H1 (cell line): ENCODE measurements at regions not wholly inside any gene's neighbourhood (a gene's known extent, or its start where the extent isn't known, plus 50 kb on each side); places are given as distances from the start of the nearest gene placed in this dataset.
A peak's percentile ranks its signal among the peaks of the same experiment; 100 is the strongest.

Experiments used
- CTCF ChIA-PET: fragments of 300-600 bp; sonication (Branson Sonifier 250); formaldehyde crosslinking; loops from one replicate; lab custom pipeline; 2021; ENCODE audit not compliant: partially characterized antibody; lab: Charles Lee
- POLR2A ChIA-PET: fragments of 300-600 bp; sonication (Branson Sonifier 250); formaldehyde crosslinking; loops from one replicate; lab custom pipeline; 2021; ENCODE audit warnings: inconsistent platforms; ENCODE audit not compliant: partially characterized antibody; lab: Charles Lee
- DNase-seq, 2 experiments: peaks; one replicate each; pipeline versions ENCODE4 v3.0.0 to v3.0.0-alpha.2; 2010 to 2022; ENCODE audit warnings: low spot score in 2 of 2, low read depth in 1 of 2, mixed read lengths in 1 of 2
- FAIRE-seq: peaks from 2 replicates; lab custom pipeline; 2011; peaks lifted over from hg19 to GRCh38; lab: Jason Lieb, UNC
- H2AFZ ChIP-seq: 2 replicates; pipeline ENCODE4 v1.8.1; 2012; ENCODE audit warnings: low read length, inconsistent platforms
- H2AK5ac ChIP-seq: 2 replicates; pipeline ENCODE4 v1.6.1; 2013; ENCODE audit warnings: low read depth, low read length
- H2BK120ac ChIP-seq: replicated peaks from 2 replicates; pipeline ENCODE3; 2013; ENCODE audit warnings: low read depth, low read length, inconsistent platforms
- H2BK12ac ChIP-seq: 2 replicates; pipeline ENCODE4 v1.6.1; 2013; ENCODE audit warnings: low read depth, low read length
- H2BK15ac ChIP-seq: 2 replicates; pipeline ENCODE4 v1.6.1; 2013; ENCODE audit warnings: low read length
- H2BK20ac ChIP-seq: 2 replicates; pipeline ENCODE4 v1.6.1; 2013; ENCODE audit warnings: low read length
- H2BK5ac ChIP-seq: 2 replicates; pipeline ENCODE4 v1.6.1; 2013; ENCODE audit warnings: low read depth, low read length
- H3K14ac ChIP-seq: 2 replicates; pipeline ENCODE4 v1.6.1; 2013; ENCODE audit warnings: inconsistent platforms; ENCODE audit not compliant: insufficient read length
- H3K18ac ChIP-seq: 2 replicates; pipeline ENCODE4 v1.6.1; 2013; ENCODE audit warnings: low read length; ENCODE audit errors: extremely low read depth
- H3K23ac ChIP-seq: 2 replicates; pipeline ENCODE4 v1.6.1; 2013; ENCODE audit warnings: inconsistent platforms; ENCODE audit not compliant: insufficient read length
- H3K23me2 ChIP-seq: 2 replicates; pipeline ENCODE4 v1.6.1; 2013; ENCODE audit warnings: low read depth, low read length
- H3K27ac ChIP-seq: 2 replicates; pipeline ENCODE4 v1.6.1; 2011; ENCODE audit warnings: low read depth, low read length, inconsistent platforms
- H3K27me3 ChIP-seq, 4 experiments: replicated peaks in 1 of 4; 1 replicate in 1 of 4; 2 replicates in 3 of 4; pipeline versions ENCODE4 v1.6.1 to v1.8.1; 2011 to 2013; ENCODE audit warnings: low read length in 3 of 4, mild to moderate bottlenecking in 3 of 4, inconsistent platforms in 2 of 4, mixed read lengths in 2 of 4, moderate library complexity in 1 of 4; ENCODE audit not compliant: control insufficient read depth in 3 of 4, insufficient read depth in 3 of 4; ENCODE audit errors: extremely low read depth in 1 of 4
- H3K36me3 ChIP-seq, 4 experiments: 2 replicates each; pipeline versions ENCODE4 v1.6.1 to v1.8.1; 2011 to 2013; ENCODE audit warnings: mild to moderate bottlenecking in 4 of 4, low read length in 3 of 4, moderate library complexity in 2 of 4, control low read depth in 1 of 4, inconsistent platforms in 1 of 4; ENCODE audit not compliant: insufficient read depth in 4 of 4, control insufficient read depth in 2 of 4
- H3K4ac ChIP-seq: replicated peaks from 2 replicates; pipeline ENCODE3; 2013; ENCODE audit warnings: low read length, low read depth, mixed read lengths, inconsistent platforms; ENCODE audit not compliant: insufficient read length
- H3K4me1 ChIP-seq, 4 experiments: replicated peaks in 1 of 4; 1 replicate in 1 of 4; 2 replicates in 3 of 4; pipeline versions ENCODE4 v1.6.1 to v1.8.1; 2011 to 2013; ENCODE audit warnings: low read length in 3 of 4, inconsistent platforms in 2 of 4, mixed read lengths in 1 of 4; ENCODE audit not compliant: insufficient read depth in 4 of 4, control insufficient read depth in 3 of 4
- H3K4me2 ChIP-seq, 2 experiments: 2 replicates each; pipeline versions ENCODE4 v1.6.1 to v1.8.1; 2011 to 2013; ENCODE audit warnings: low read depth in 2 of 2, low read length in 2 of 2, control low read depth in 1 of 2, inconsistent platforms in 1 of 2, mild to moderate bottlenecking in 1 of 2; ENCODE audit not compliant: insufficient read depth in 1 of 2
- H3K4me3 ChIP-seq, 4 experiments: fragments of 200-600, 300-600 bp in 1 of 4; sonication (generic), shearing (Covaris generic), sonication (Bioruptor Twin) in 1 of 4; 2 replicates each; pipeline versions ENCODE4 v1.5.1 to v1.8.1; 2011 to 2016; ENCODE audit warnings: low read length in 4 of 4, low read depth in 3 of 4, control low read depth in 2 of 4, inconsistent platforms in 2 of 4, mild to moderate bottlenecking in 2 of 4, mixed read lengths in 1 of 4, moderate library complexity in 1 of 4; ENCODE audit not compliant: insufficient read depth in 2 of 4; ENCODE audit errors: extremely low read depth in 1 of 4
- H3K56ac ChIP-seq: replicated peaks from 2 replicates; pipeline ENCODE3; 2013; ENCODE audit warnings: low read depth, mild to moderate bottlenecking, mixed read lengths, low read length, inconsistent platforms; ENCODE audit not compliant: insufficient read length
- H3K79me1 ChIP-seq: 2 replicates; pipeline ENCODE4 v1.6.1; 2013; ENCODE audit warnings: low read depth, low read length, control low read depth
- H3K79me2 ChIP-seq, 2 experiments: 2 replicates each; pipeline versions ENCODE4 v1.6.1 to v1.8.1; 2012 to 2013; ENCODE audit warnings: low read length in 2 of 2, mild to moderate bottlenecking in 2 of 2, inconsistent platforms in 1 of 2; ENCODE audit not compliant: insufficient read depth in 2 of 2, control insufficient read depth in 1 of 2
- H3K9ac ChIP-seq, 4 experiments: replicated peaks in 1 of 4; 1 replicate in 1 of 4; 2 replicates in 3 of 4; pipeline versions ENCODE4 v1.6.1 to v1.8.1; 2011 to 2013; ENCODE audit warnings: low read depth in 3 of 4, low read length in 3 of 4, control low read depth in 2 of 4, mild to moderate bottlenecking in 2 of 4, moderate library complexity in 2 of 4, inconsistent platforms in 1 of 4; ENCODE audit errors: extremely low read depth in 1 of 4
- H3K9me3 ChIP-seq, 2 experiments: 2 replicates each; pipeline versions ENCODE4 v1.6.1 to v1.8.1; 2012 to 2013; ENCODE audit warnings: mild to moderate bottlenecking in 2 of 2, moderate library complexity in 2 of 2, control low read depth in 1 of 2, inconsistent platforms in 1 of 2, low read depth in 1 of 2, low read length in 1 of 2, mixed read lengths in 1 of 2; ENCODE audit not compliant: insufficient read depth in 2 of 2
- H4K20me1 ChIP-seq, 2 experiments: replicated peaks in 1 of 2; 2 replicates each; pipeline versions ENCODE3 to v1.8.1; 2011 to 2013; ENCODE audit warnings: inconsistent platforms in 2 of 2, low read length in 2 of 2, mild to moderate bottlenecking in 1 of 2; ENCODE audit not compliant: insufficient read depth in 2 of 2, control insufficient read depth in 1 of 2
- H4K5ac ChIP-seq: 2 replicates; pipeline ENCODE4 v1.6.1; 2013; ENCODE audit warnings: low read length, low read depth, mixed read lengths, inconsistent platforms; ENCODE audit not compliant: insufficient read length
- H4K8ac ChIP-seq: 2 replicates; pipeline ENCODE4 v1.8.0; 2013; ENCODE audit warnings: mild to moderate bottlenecking, moderate library complexity, low read length, inconsistent platforms; ENCODE audit not compliant: insufficient read depth; ENCODE audit errors: extremely low read depth
- H4K91ac ChIP-seq: replicated peaks from 2 replicates; pipeline ENCODE3; 2013; ENCODE audit warnings: low read length, mixed read lengths, inconsistent platforms; ENCODE audit not compliant: insufficient read length
- CEBPB ChIP-seq: IDR thresholded peaks from 2 replicates; pipeline ENCODE4 v1.6.1; 2012; ENCODE audit warnings: low read depth, low read length
- CHD1 ChIP-seq: IDR thresholded peaks from 2 replicates; pipeline ENCODE4 v1.6.1; 2012; ENCODE audit warnings: low read depth, low read length, improper control_type of control experiment
- CREB1 ChIP-seq: IDR thresholded peaks from 2 replicates; pipeline ENCODE4 v1.6.1; 2012; ENCODE audit warnings: inconsistent platforms
- WGBS, 2 experiments: shearing (Covaris generic) in 1 of 2; methylation state at CpG; one replicate each; pipeline versions ENCODE4 v1.1.6 to v1.1.7; 2013 to 2015; ENCODE audit warnings: low lambda C conversion rate in 2 of 2, mixed read lengths in 2 of 2, inconsistent platforms in 1 of 2, low coverage in 1 of 2, missing lambda C conversion rate in 1 of 2; ENCODE audit not compliant: insufficient replicate concordance in 2 of 2, insufficient coverage in 1 of 2, insufficient read length in 1 of 2; ENCODE audit errors: extremely low coverage in 1 of 2, missing lambda C conversion rate in 1 of 2; 5-methylcytosine and 5-hydroxymethylcytosine counted together

GRCh38 chr14:83133981-83134645, 1600.5 kb upstream of the SEL1L start:
- Histone ChIP-seq H4K5ac (no peak overlapping the region), H2AK5ac (no peak overlapping the region), H3K14ac (no peak overlapping the region), H3K79me2 (no peaks in the 10 kb centered on the region), H3K4me2 (no peak overlapping the region; a peak in 1 of 4 replicates), H2BK15ac (no peak overlapping the region), H3K36me3 (no peaks in the 10 kb centered on the region), H3K23me2 (no peaks in the 10 kb centered on the region), H3K56ac (no peak overlapping the region), H3K4ac (no peak overlapping the region), H3K9me3 (no peaks in the 10 kb centered on the region), H3K4me3 (no peak overlapping the region), H3K18ac (no peak overlapping the region), H3K23ac (no peak overlapping the region), H2BK120ac (no peak overlapping the region), H3K27me3 (no peaks in the 10 kb centered on the region), H3K79me1 (no peaks in the 10 kb centered on the region), H2BK12ac (no peak overlapping the region), H2BK5ac (no peak overlapping the region), H4K91ac (no peak overlapping the region), H3K27ac (no peak overlapping the region), H4K20me1 (no peaks in the 10 kb centered on the region), H2BK20ac (no peak overlapping the region), H3K4me1 (peaks cover 0 to 3% (median 0%) of the 10 kb centered on the region in 4 experiments; a peak in 2 of 7 replicates), H4K8ac (no peak overlapping the region), H2AFZ (no peak overlapping the region), H3K9ac (no peak overlapping the region)
- ChIA-PET CTCF (no interaction called here), POLR2A (no interaction called here)
- TF ChIP-seq CREB1 (no peak), CHD1 (no peak), CEBPB (peak; percentile 72)
- FAIRE-seq = no peak
- WGBS, 2 experiments = 56% methylated on average over 9 of the region's 9 CpGs; no CpG with 5 or more reads in 1 of the 2 experiments
- no peak for DNase-seq
